ENCODE measurements at regions not wholly inside any gene's neighbourhood (a gene's known extent, or its start where the extent isn't known, plus 50 kb on each side); places are given as distances from the start of the nearest gene placed in this dataset.

DNA sequence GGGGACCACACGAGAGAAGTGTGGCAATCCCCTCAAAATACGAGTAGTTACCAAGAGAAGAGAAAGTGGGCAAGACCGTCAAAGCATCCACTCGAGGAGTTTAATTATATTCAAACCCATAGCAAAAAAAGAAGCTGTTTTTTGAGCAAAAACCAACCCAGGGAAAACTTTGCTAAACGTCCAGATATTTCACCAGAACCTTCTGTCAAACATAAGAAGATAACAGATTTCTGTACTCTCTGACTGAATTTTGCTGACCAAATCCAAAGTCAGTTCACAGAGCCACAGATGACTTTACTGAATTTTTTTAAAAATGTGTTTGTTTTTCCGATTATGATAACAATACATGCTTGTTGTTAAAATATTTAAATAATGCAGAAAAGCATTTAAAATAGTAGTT lies 145.6 kb upstream of the PTPN1 start:
- no peak for DNase-seq

DNA sequence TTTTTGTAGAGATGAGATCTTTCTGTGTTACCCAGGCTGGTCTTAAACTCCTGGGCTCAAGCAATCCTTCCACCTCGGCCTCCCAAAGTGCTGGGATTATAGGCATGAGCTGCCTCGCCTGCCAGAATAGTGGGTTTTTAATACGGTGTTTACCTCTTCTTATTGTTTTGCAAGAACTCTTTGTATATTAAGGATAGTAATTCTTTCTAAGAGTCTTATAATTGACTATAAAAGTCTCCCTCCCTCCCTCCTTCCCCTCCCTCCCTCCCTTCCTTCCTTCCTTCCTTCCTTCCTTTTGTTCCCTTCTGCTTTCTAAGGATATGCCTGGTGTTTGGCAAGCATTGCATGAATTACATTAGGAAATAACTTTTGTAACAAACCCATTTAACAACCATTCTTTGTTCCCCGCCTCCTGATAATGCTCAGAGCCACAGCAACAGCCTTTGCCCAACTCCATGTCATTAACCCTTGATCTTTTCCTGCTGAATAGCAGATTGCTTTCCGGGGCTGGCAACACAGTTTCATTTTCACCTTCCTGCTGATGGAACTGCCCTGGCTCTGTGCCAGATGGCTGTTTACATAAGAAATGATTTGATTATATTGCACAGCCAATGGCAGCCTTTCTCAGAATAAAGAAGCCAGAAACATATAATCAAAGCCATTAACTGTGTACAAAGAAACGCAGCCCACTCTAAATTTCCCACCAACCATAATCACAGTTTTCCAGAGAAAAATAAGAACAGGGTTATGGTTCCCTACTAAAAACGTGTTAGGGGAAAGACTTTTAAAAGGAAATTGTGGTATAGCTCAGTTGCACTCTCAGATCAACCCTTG lies 143.7 kb upstream of the PTPN1 start:
- DNase-seq = peak in 1 of 2 donors; percentile 86

GRCh38 chr20:50367104-50367674 lies 143.0 kb upstream of the PTPN1 start:
- DNase-seq = no peak

DNA sequence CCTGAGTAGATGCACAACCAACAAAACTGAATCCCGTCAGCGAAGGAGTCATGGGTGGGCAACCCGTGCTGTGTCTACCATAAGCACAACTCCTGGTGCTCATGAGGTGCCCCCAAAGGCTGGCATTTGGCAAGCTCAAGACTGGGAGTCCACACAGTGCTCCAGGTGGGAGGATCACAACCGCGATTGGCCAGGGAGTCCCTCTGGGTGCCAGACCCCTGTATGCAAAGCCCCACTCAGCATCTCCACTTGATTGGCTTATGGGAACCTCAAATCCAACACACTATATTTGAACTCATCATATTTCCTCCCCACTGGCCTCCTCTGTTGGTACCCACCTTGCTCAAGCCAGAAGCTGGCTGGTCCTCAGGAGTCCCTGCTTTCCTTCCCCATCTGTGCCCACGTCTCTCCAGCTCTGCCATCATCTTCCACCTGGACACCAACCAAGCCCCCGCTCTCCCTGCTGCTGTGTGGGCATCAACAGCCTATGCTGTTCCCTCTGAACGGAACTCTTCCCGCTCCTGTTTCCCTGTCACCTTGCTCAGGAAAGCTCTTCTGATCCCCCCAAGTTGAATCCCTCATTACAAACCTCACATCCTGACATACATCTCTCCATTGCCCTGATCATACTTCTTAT lies 142.3 kb upstream of the PTPN1 start:
- DNase-seq = no peak

DNA sequence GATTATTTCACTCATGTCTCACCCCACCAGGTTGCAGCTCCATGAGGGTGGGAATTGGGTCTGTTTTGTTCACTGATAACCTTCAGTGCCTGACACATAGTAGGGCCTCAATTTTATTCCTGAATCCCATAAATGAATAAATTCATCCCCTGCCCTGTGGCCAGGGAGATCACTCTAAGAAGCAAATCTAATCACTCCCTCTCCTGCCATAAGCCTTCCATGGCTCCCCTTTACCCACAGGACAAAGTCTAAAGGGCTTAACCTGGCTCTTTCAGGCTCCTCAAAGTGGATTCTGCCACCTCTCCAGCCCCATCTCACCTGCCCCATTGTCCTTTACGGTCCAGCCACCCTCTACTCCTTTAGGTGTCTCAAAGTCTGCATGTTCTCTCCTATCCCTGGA lies 141.8 kb upstream of the PTPN1 start:
- no peak for DNase-seq

DNA sequence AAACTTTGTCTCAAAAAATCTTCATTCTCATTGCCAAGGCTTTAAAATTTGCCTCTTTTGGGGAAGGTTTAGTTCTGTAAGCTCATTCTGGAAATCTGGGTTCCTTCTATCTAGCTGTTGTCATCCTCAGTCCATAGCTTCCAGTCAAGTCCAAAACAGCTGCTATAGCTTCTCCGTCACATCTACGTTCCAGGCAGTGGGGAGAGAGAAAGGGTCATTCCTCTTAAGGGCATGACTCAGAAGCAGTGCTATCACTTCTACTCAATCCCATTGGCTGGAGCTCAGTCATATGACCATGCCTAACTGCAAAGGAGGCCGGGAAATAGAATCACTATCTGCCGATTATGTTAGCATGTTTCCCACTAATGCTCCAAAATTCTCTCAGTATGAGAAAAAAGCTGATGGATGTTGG lies 141.4 kb upstream of the PTPN1 start:
- DNase-seq = no peak

GRCh38 chr20:50369225-50370035 lies 140.8 kb upstream of the PTPN1 start:
- no peak for DNase-seq

DNA sequence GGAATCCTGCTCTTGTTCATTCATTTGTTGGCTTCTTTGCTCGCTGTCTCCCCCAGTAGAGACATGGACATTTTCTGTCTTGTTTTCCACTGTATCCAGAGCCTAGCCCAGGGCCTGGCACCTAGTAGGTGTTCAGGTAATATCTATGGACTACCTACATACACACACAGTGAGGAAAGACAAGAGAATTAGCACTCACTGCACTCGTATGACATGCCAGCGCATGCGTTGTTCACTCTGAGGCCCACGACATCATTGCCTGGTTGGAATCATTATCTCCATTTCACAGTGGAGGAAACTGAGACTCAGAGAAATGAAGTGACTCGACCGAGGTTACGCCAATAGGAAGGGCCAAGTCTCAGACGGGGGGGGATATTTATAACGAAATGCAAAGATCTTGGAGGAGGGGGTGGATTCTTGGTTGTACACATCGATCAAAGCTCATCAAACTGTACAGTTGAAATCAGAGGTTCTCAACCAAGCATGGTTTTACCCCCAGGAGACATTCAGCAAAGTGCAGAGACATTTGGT lies 140.1 kb upstream of the PTPN1 start:
- no peak for DNase-seq

GRCh38 chr20:50371878-50372769 lies 138.1 kb upstream of the PTPN1 start:
- DNase-seq = no peak

- no peak for DNase-seq
These were observed 137.5 kb upstream of the PTPN1 start for GRCh38 chr20:50372770-50373088.

- DNase-seq = no peak
These were observed 136.4 kb upstream of the PTPN1 start for GRCh38 chr20:50373674-50374286.

GRCh38 chr20:50374541-50375078 lies 135.6 kb upstream of the PTPN1 start:
- DNase-seq = no peak

DNA sequence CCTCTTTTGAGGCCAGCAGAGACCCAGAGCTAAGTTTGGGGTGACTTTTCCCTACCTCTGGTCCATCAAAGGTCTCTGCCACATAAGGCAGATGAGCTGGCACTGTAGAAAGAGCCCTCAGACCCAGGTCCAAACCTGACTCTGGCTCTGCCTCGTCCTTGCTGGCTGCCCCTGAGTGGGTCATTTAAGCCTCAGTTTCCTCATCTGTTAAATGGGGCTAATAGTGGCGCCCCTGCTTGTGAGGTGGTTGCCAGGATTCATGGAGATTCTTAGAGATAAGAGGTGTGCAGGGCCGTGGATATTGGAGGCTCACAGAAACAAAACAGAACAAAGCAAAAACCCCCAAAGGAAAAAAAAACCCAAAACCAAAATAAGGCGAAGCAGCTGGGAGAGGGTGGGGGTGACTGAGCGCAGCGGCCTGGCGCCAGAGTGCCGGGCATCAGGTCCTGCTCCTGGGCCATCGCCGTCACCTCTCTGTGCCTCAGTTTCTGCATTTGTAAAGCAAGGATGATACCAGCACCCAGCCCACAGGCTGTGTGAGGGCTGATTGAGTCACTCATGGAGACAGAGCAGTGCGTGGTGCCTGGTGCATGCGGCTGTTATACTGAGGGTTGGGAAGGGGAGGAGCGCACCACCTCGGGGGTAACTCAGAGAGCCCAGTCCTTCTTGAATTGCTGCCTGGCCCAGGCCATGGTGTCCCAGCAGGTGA lies 133.8 kb upstream of the PTPN1 start:
- DNase-seq = no peak

- no peak for DNase-seq
These were observed 133.2 kb upstream of the PTPN1 start for GRCh38 chr20:50376888-50377459.

GRCh38 chr20:50378170-50379000 lies 131.8 kb upstream of the PTPN1 start:
- no peak for DNase-seq

GRCh38 chr20:50379049-50379990 lies 130.9 kb upstream of the PTPN1 start:
- peak in 1 of 2 donors; percentile 17 for DNase-seq

DNA sequence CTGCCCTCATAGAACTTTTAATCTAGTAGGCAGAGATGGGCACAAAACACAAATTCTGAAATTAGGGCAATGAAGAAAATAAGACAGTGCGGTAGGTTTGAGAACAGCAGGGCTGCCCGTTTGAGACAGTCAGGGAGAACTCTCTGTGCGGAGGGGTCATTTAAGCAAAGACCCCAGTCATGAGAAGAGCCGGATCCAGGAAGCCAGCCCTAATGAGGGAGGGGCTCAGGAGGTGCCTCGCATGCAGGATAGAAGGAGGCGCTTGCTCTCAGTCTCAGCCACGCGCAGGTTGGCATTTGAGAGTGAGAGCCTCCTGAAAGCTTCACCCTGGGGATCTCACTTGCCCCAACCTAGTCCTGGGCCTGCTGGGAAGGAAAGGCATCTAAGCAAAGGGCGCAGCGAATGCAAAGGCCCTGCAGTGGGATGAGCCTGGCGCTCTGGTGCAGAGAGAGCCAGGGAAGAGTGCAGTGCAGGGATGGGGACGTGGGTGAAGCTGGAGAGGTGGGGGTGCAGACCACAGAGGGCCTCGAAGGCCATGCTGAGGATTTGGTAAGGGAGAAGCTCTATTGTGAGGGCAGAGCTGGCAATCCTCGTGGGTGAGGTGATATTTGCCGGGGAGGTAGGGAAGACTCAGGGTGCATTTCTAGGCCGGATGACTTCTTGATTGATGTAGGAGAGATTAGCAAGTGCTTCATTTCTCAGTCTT lies 130.0 kb upstream of the PTPN1 start:
- no peak for DNase-seq

- no peak for DNase-seq
These were observed 129.5 kb upstream of the PTPN1 start for GRCh38 chr20:50380697-50381040.

Data from bone marrow (tissue), 2 donors.